Activated CD8-positive, alpha-beta T cell treated with anti-CD3 and anti-CD28 coated beads for 36 hours (primary cell): ENCODE measurements at regions not wholly inside any gene's neighbourhood (a gene's known extent, or its start where the extent isn't known, plus 50 kb on each side); places are given as distances from the start of the nearest gene placed in this dataset.

Experiments
- ATAC-seq: fragments of 200-7000 bp; cut with Tn5 transposase; one replicate; pipeline ENCODE4 v1.10.0; 2021; ENCODE audit warnings: mild to moderate bottlenecking, moderate library complexity
- CTCF ChIA-PET: fragments of 350-600 bp; sonication (Branson Sonifier 250); formaldehyde crosslinking; loops from one replicate; lab custom pipeline; 2021; ENCODE audit warnings: antibody characterized with exemption; lab: Charles Lee
- POLR2A ChIA-PET: fragments of 350-600 bp; sonication (Branson Sonifier 250); formaldehyde crosslinking; loops from one replicate; lab custom pipeline; 2021; ENCODE audit warnings: antibody characterized with exemption; lab: Charles Lee
- DNase-seq: peaks from one replicate; pipeline ENCODE4 v3.0.0-alpha.2; 2020
- H3K27ac Mint-ChIP-seq: one replicate; pipeline ENCODE4 v1.8.0; 2021; ENCODE audit warnings: mild to moderate bottlenecking, mixed read lengths
- H3K27me3 Mint-ChIP-seq: one replicate; pipeline ENCODE4 v1.8.0; 2021; ENCODE audit warnings: mixed read lengths
- H3K36me3 Mint-ChIP-seq: one replicate; pipeline ENCODE4 v1.8.0; 2021; ENCODE audit warnings: low read depth, mixed read lengths
- H3K4me1 Mint-ChIP-seq: one replicate; pipeline ENCODE4 v1.8.0; 2021; ENCODE audit warnings: low read depth, mixed read lengths
- H3K4me3 Mint-ChIP-seq: one replicate; pipeline ENCODE4 v1.8.0; 2021; ENCODE audit warnings: mild to moderate bottlenecking, moderate library complexity, mixed read lengths
- H3K9me3 Mint-ChIP-seq: one replicate; pipeline ENCODE4 v1.8.0; 2021; ENCODE audit warnings: mixed read lengths
- intact Hi-C: fragments of 100-400 bp; cut with micrococcal nuclease; formaldehyde crosslinking; loops from one replicate; pipeline ENCODE4 v1.10.0; 2022
- TF ChIP-seq, protein P1 (sequence below): fragments of 200-600 bp; IDR thresholded peaks from one replicate; pipeline ENCODE4 v1.8.0; 2022; ENCODE audit warnings: antibody characterized with exemption, mild to moderate bottlenecking

DNA sequence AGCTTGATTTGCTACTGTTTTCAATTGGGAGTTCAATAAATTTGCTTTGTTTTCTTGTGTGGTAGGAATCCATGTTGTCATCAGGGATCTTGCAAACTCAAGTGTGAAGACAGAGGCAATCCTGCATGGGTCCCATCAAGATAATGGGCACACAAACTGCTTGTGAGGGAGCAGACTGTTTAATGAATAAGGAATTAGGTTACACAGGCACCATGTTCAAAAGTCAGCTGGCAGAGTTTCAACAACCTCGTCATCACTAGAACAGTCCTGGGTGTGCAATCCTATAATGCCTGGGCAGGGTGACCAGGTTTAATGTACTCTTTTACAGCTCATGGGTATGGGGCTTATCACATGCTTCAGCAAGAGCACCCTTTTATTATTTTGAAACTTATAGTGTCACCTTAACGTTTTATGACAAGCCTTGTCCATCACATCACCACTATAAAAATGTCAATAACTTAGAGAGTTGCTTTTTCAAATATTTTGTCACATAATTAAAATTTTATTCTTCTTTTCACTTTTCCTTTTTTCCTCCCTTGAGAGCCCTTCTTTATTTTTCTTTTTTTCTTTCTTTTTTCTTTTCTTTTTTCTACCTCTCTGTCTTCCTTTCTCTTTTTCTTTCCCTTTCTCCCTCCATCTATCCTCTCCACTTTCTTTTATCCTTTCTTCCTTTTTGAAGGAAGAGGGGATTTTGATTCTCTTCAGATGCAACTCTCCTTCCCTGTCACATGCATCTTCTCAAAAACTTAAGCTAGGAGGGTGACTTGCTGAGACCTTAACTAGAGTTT is 252.2 kb upstream of the ATP2B1 start:
- ChIA-PET CTCF (interaction anchor here (0.8 to 2.1 kb wide), 7 partner anchors 10 to 490 kb away, joined by 3 to 7 read pairs (median 3); no protein-coding TSS in a partner anchor), POLR2A (interaction anchor here (0.6 to 0.7 kb wide), 2 partner anchors 163 to 297 kb away, joined by 3 to 4 read pairs; no protein-coding TSS in a partner anchor)
- ATAC-seq: peak; percentile 58
- Mint-ChIP-seq H3K9me3 (no peaks in the 10 kb centered on the region), H3K27ac (no peak overlapping the region), H3K4me3 (no peak overlapping the region), H3K27me3 (no peaks in the 10 kb centered on the region), H3K36me3 (no peaks in the 10 kb centered on the region), H3K4me1 (peaks cover 17% of the 10 kb centered on the region)
- TF ChIP-seq, protein P1, sequence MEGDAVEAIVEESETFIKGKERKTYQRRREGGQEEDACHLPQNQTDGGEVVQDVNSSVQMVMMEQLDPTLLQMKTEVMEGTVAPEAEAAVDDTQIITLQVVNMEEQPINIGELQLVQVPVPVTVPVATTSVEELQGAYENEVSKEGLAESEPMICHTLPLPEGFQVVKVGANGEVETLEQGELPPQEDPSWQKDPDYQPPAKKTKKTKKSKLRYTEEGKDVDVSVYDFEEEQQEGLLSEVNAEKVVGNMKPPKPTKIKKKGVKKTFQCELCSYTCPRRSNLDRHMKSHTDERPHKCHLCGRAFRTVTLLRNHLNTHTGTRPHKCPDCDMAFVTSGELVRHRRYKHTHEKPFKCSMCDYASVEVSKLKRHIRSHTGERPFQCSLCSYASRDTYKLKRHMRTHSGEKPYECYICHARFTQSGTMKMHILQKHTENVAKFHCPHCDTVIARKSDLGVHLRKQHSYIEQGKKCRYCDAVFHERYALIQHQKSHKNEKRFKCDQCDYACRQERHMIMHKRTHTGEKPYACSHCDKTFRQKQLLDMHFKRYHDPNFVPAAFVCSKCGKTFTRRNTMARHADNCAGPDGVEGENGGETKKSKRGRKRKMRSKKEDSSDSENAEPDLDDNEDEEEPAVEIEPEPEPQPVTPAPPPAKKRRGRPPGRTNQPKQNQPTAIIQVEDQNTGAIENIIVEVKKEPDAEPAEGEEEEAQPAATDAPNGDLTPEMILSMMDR: no peak
- peak; percentile 23 for DNase-seq
- intact Hi-C loops: loop anchor here (5.0 kb wide), 1 partner anchor 418 kb away; no protein-coding TSS in a partner anchor

DNA sequence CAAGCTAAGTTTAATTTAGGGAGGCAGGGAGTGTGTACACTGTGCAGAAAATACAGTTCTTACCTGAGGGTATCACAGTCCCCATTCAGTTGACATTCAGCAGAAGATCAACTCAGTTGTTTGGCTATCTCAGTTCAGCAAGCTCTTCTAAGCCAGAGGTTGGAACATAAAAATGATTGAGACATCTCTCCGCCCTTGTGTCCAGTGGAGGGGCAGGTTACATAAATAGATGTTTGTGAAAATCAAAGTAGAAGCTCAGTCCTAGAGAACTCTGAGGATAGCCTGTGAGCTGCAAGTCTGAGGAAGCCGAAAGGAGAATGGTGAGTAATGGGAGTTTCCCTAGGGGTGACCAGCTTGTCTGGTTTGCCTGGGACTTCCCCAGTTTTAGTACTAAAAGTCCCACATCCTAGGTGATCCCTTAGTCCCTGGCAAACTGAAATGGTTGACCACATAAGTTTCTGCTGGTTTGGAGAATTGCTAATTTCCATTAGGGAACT is 251.4 kb upstream of the ATP2B1 start:
- Mint-ChIP-seq H3K4me1 (peaks cover 17% of the 10 kb centered on the region), H3K9me3 (no peaks in the 10 kb centered on the region), H3K4me3 (no peak overlapping the region), H3K36me3 (no peaks in the 10 kb centered on the region), H3K27ac (no peak overlapping the region), H3K27me3 (no peaks in the 10 kb centered on the region)
- intact Hi-C loops: loop anchor here (5.0 kb wide), 1 partner anchor 418 kb away; no protein-coding TSS in a partner anchor
- DNase-seq (peak; percentile 47), ATAC-seq (peak; percentile 93)
- TF ChIP-seq, protein P1: no peak
- POLR2A ChIA-PET: interaction anchor here (0.6 kb wide), 1 partner anchor 296 kb away, joined by 4 read pairs; no protein-coding TSS in a partner anchor
- CTCF ChIA-PET: interaction anchor here (0.8 to 2.1 kb wide), 7 partner anchors 10 to 489 kb away, joined by 3 to 7 read pairs (median 3); no protein-coding TSS in a partner anchor

DNA sequence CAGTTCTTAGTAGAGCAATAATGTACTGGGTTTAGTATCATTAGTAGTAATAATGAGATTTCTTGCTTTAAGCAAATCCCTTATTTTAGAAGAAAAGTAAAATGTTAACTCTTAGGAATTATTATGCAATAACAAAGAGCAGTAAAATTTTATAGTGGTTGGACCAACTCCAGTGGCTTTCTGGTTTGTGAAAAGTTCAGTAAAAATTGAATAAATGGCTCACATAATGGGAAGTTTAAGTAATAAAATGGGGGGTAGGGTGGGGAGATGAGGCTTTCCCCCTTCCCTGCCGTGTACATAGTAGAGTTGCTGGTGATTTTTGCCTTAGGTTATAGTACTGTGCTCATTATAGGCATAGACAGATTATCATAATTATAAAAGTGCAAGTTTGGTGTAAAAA is 250.5 kb upstream of the ATP2B1 start:
- Mint-ChIP-seq H3K4me1 (peaks cover 17% of the 10 kb centered on the region), H3K27me3 (no peaks in the 10 kb centered on the region), H3K36me3 (no peaks in the 10 kb centered on the region), H3K4me3 (no peak overlapping the region), H3K9me3 (no peaks in the 10 kb centered on the region), H3K27ac (no peak overlapping the region)
- POLR2A ChIA-PET: no interaction called here
- intact Hi-C loops: no loop called here
- ATAC-seq: no peak
- CTCF ChIA-PET: interaction anchor here (1.4 kb wide), 1 partner anchor 9 kb away, joined by 4 read pairs; no protein-coding TSS in a partner anchor
- TF ChIP-seq, protein P1: no peak
- DNase-seq: no peak

DNA sequence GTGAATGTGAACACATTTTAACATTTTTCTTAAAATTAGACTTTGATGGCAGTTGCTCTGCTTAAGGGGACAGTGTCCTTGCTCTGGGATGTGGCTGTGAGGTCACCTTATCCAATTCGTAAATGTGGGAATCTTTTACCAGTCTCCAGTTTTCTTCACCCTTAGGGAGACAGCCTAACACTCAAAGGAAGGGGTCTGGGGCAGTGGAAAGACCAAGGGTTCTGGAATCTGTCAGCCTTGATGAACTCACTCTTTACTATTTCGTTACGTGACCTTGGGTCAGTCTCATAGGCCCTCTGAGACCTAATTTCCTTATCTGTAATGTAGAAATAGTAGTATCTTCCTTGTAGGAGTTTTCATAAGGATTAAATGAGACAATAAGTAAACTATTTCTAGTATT is 245.6 kb upstream of the ATP2B1 start:
- intact Hi-C loops: loop anchor here (5.0 kb wide), 1 partner anchor 77 kb away; no protein-coding TSS in a partner anchor
- peaks cover 24% of the 10 kb centered on the region for H3K4me1 Mint-ChIP-seq
- no peak overlapping the region for H3K27ac Mint-ChIP-seq
- H3K36me3 Mint-ChIP-seq: no peaks in the 10 kb centered on the region
- ChIA-PET CTCF (no interaction called here), POLR2A (no interaction called here)
- no peaks in the 10 kb centered on the region for H3K27me3 Mint-ChIP-seq
- TF ChIP-seq, protein P1: no peak
- ATAC-seq: no peak
- no peak for DNase-seq
- no peaks in the 10 kb centered on the region for H3K9me3 Mint-ChIP-seq
- no peak overlapping the region for H3K4me3 Mint-ChIP-seq

DNA sequence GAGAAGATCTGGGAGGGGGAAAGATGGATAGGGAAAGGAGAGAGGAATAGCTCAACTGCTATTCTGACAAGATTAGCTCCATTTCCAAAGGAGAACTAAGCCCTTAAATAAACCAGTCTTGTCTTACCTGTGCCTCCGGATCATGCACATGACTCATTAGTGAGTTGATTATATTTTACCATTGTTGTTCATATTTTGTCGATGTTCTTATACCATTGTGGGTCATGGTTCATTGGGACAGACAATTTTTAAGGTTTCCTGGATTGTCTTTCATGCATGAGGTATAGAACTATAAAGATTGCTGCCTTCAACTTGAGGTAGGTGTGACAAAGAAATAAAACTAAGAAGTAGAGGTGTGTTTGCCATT is 243.0 kb upstream of the ATP2B1 start:
- no peak for DNase-seq
- Mint-ChIP-seq H3K27ac (no peak overlapping the region), H3K36me3 (no peaks in the 10 kb centered on the region), H3K9me3 (no peaks in the 10 kb centered on the region), H3K4me1 (peaks cover 43% of the 10 kb centered on the region), H3K27me3 (no peaks in the 10 kb centered on the region), H3K4me3 (no peak overlapping the region)
- ChIA-PET POLR2A (no interaction called here), CTCF (no interaction called here)
- ATAC-seq: no peak
- TF ChIP-seq, protein P1: no peak
- intact Hi-C loops: loop anchor here (5.0 kb wide), 1 partner anchor 74 kb away; no protein-coding TSS in a partner anchor
